BLaER1 treated with 17β-estradiol and CSF1 and Interleukin-3, amounts not matched to agents 10 nM and 100 nM (cell line): ENCODE measurements at regions not wholly inside any gene's neighbourhood (a gene's known extent, or its start where the extent isn't known, plus 50 kb on each side); places are given as distances from the start of the nearest gene placed in this dataset.

Source experiments
- H3K27ac ChIP-seq, 11 experiments: shearing (Covaris generic); formaldehyde crosslinking; 2 replicates each; pipeline ENCODE4 v1.8.1; 2022
- H3K27me3 ChIP-seq, 11 experiments: shearing (Covaris generic); formaldehyde crosslinking; 2 replicates each; pipeline ENCODE4 v1.8.1; 2022
- H3K36me3 ChIP-seq, 11 experiments: shearing (Covaris generic); formaldehyde crosslinking; 2 replicates each; pipeline ENCODE4 v1.8.1; 2022
- H3K4me1 ChIP-seq, 10 experiments: shearing (Covaris generic); formaldehyde crosslinking; 2 replicates each; pipeline ENCODE4 v1.8.1; 2022
- H3K4me2 ChIP-seq, 11 experiments: shearing (Covaris generic); formaldehyde crosslinking; 2 replicates each; pipeline ENCODE4 v1.8.1; 2022
- H3K4me3 ChIP-seq, 10 experiments: shearing (Covaris generic); formaldehyde crosslinking; 2 replicates each; pipeline ENCODE4 v1.8.1; 2022
- H3K9ac ChIP-seq, 11 experiments: shearing (Covaris generic); formaldehyde crosslinking; 2 replicates each; pipeline ENCODE4 v1.8.1; 2022
- H3K9me3 ChIP-seq, 11 experiments: shearing (Covaris generic); formaldehyde crosslinking; replicated peaks in 1 of 11; 2 replicates each; pipeline ENCODE4 v1.8.1; 2022
- H4K20me1 ChIP-seq, 11 experiments: shearing (Covaris generic); formaldehyde crosslinking; 2 replicates each; pipeline ENCODE4 v1.8.1; 2022
- Cebpa-rat ChIP-seq, 11 experiments: shearing (Covaris generic); IDR thresholded peaks; 2 replicates each; pipeline ENCODE4 v1.8.1; 2022

- Histone ChIP-seq H3K36me3 (no peaks in the 10 kb centered on the region), H3K4me2 (no peak overlapping the region), H3K4me3 (no peak overlapping the region), H3K4me1 (peaks cover 0 to 7% (median 3%) of the 10 kb centered on the region in 10 experiments; a peak in 4 of 20 replicates), H3K27me3 (no peaks in the 10 kb centered on the region), H3K9me3 (no peaks in the 10 kb centered on the region), H3K9ac (no peak overlapping the region), H3K27ac (no peak overlapping the region), H4K20me1 (no peaks in the 10 kb centered on the region)
- no peak for TF ChIP-seq Cebpa-rat (IDR thresholded peaks at IDR 0.05)
These were observed 167.9 kb upstream of the MCHR2 start for GRCh38 chr6:100161782-100162365.

GRCh38 chr6:100160930-100161329, 166.9 kb upstream of the MCHR2 start:
- no peak for TF ChIP-seq Cebpa-rat (IDR thresholded peaks at IDR 0.05)
- no peak overlapping the region for H3K4me2 ChIP-seq
- no peaks in the 10 kb centered on the region for H3K27me3 ChIP-seq
- H3K27ac ChIP-seq, result no peak overlapping the region
- H4K20me1 ChIP-seq, result no peaks in the 10 kb centered on the region
- no peak overlapping the region for H3K4me3 ChIP-seq
- peaks cover 0 to 7% (median 3%) of the 10 kb centered on the region in 10 experiments; a peak in 4 of 20 replicates for H3K4me1 ChIP-seq
- no peaks in the 10 kb centered on the region for H3K9me3 ChIP-seq
- H3K36me3 ChIP-seq, result no peaks in the 10 kb centered on the region
- H3K9ac ChIP-seq, result no peak overlapping the region

- Histone ChIP-seq H3K9me3 (no peaks in the 10 kb centered on the region), H3K4me2 (no peak overlapping the region), H3K27ac (no peak overlapping the region), H3K9ac (no peak overlapping the region), H3K36me3 (no peaks in the 10 kb centered on the region), H4K20me1 (peaks cover 0 to 5% (median 0%) of the 10 kb centered on the region in 11 experiments; a peak in 1 of 22 replicates), H3K4me1 (peaks cover 0 to 12% (median 5%) of the 10 kb centered on the region in 10 experiments; a peak in 11 of 20 replicates), H3K27me3 (no peaks in the 10 kb centered on the region), H3K4me3 (no peak overlapping the region)
- no peak for TF ChIP-seq Cebpa-rat (IDR thresholded peaks at IDR 0.05)
These were observed 161.1 kb upstream of the MCHR2 start for GRCh38 chr6:100155141-100155540.

- Histone ChIP-seq H3K9ac (no peak overlapping the region), H3K4me3 (no peak overlapping the region), H3K4me1 (peaks cover 0 to 9% (median 2%) of the 10 kb centered on the region in 10 experiments; a peak in 9 of 20 replicates), H3K27me3 (no peaks in the 10 kb centered on the region), H3K9me3 (no peaks in the 10 kb centered on the region), H3K4me2 (no peak overlapping the region), H3K27ac (no peak overlapping the region), H4K20me1 (peaks cover 0 to 5% (median 0%) of the 10 kb centered on the region in 11 experiments; a peak in 1 of 22 replicates), H3K36me3 (no peaks in the 10 kb centered on the region)
- TF ChIP-seq Cebpa-rat (IDR thresholded peaks at IDR 0.05), result no peak
These were observed 159.7 kb upstream of the MCHR2 start for GRCh38 chr6:100153636-100154275.

GRCh38 chr6:100152201-100152600, 158.2 kb upstream of the MCHR2 start:
- H3K36me3 ChIP-seq, result no peaks in the 10 kb centered on the region
- H3K27ac ChIP-seq, result no peak overlapping the region
- no peaks in the 10 kb centered on the region for H3K27me3 ChIP-seq
- TF ChIP-seq Cebpa-rat (IDR thresholded peaks at IDR 0.05), result no peak
- H3K4me2 ChIP-seq, result peak overlapping the region in 2 of 11 experiments; percentile 11 to 13; a peak in 3 of 22 replicates
- peaks cover 0 to 9% (median 2%) of the 10 kb centered on the region in 10 experiments; a peak in 9 of 20 replicates for H3K4me1 ChIP-seq
- H3K9me3 ChIP-seq, result no peaks in the 10 kb centered on the region
- no peak overlapping the region for H3K9ac ChIP-seq
- no peak overlapping the region for H3K4me3 ChIP-seq
- peaks cover 0 to 5% (median 0%) of the 10 kb centered on the region in 11 experiments; a peak in 1 of 22 replicates for H4K20me1 ChIP-seq

- Histone ChIP-seq H3K4me2 (no peak overlapping the region), H3K27ac (no peak overlapping the region), H3K4me1 (no peaks in the 10 kb centered on the region), H3K9me3 (no peaks in the 10 kb centered on the region), H3K27me3 (no peaks in the 10 kb centered on the region), H3K4me3 (no peak overlapping the region), H3K9ac (no peak overlapping the region), H3K36me3 (no peaks in the 10 kb centered on the region), H4K20me1 (no peaks in the 10 kb centered on the region)
- no peak for TF ChIP-seq Cebpa-rat (IDR thresholded peaks at IDR 0.05)
These were observed 151.0 kb upstream of the MCHR2 start for GRCh38 chr6:100144991-100145390.

GRCh38 chr6:100138346-100139022, 144.5 kb upstream of the MCHR2 start:
- Histone ChIP-seq H3K27me3 (no peaks in the 10 kb centered on the region), H3K27ac (no peak overlapping the region), H3K36me3 (no peaks in the 10 kb centered on the region)

GRCh38 chr6:100137759-100138158, 143.7 kb upstream of the MCHR2 start:
- no peaks in the 10 kb centered on the region for H3K36me3 ChIP-seq
- H4K20me1 ChIP-seq, result no peaks in the 10 kb centered on the region
- no peak overlapping the region for H3K4me3 ChIP-seq
- no peaks in the 10 kb centered on the region for H3K27me3 ChIP-seq
- no peak overlapping the region for H3K27ac ChIP-seq
- no peaks in the 10 kb centered on the region for H3K9me3 ChIP-seq
- H3K4me1 ChIP-seq, result peaks cover 0 to 12% (median 7%) of the 10 kb centered on the region in 10 experiments; a peak in 13 of 20 replicates
- H3K4me2 ChIP-seq, result no peak overlapping the region
- no peak overlapping the region for H3K9ac ChIP-seq
- no peak for TF ChIP-seq Cebpa-rat (IDR thresholded peaks at IDR 0.05)

More at GRCh38 chr6:100138346-100139022, 144.5 kb upstream of the MCHR2 start:
- Histone ChIP-seq H3K4me2 (no peak overlapping the region), H3K9me3 (no peaks in the 10 kb centered on the region), H3K9ac (no peak overlapping the region), H4K20me1 (no peaks in the 10 kb centered on the region), H3K4me3 (no peak overlapping the region), H3K4me1 (peaks cover 0 to 12% (median 7%) of the 10 kb centered on the region in 10 experiments; a peak in 13 of 20 replicates)
- no peak for TF ChIP-seq Cebpa-rat (IDR thresholded peaks at IDR 0.05)

GRCh38 chr6:100136590-100136989, 142.6 kb upstream of the MCHR2 start:
- no peak overlapping the region for H3K4me3 ChIP-seq
- TF ChIP-seq Cebpa-rat (IDR thresholded peaks at IDR 0.05), result no peak
- H3K27me3 ChIP-seq, result no peaks in the 10 kb centered on the region
- no peaks in the 10 kb centered on the region for H3K36me3 ChIP-seq
- H4K20me1 ChIP-seq, result no peaks in the 10 kb centered on the region
- no peak overlapping the region for H3K27ac ChIP-seq
- no peak overlapping the region for H3K9ac ChIP-seq
- peaks cover 0 to 4% (median 0%) of the 10 kb centered on the region in 11 experiments; a peak in 2 of 22 replicates for H3K9me3 ChIP-seq
- H3K4me2 ChIP-seq, result no peak overlapping the region
- H3K4me1 ChIP-seq, result peaks cover 0 to 12% (median 7%) of the 10 kb centered on the region in 10 experiments; a peak in 13 of 20 replicates
